MCF 10A (cell line): ENCODE measurements at regions not wholly inside any gene's neighbourhood (a gene's known extent, or its start where the extent isn't known, plus 50 kb on each side); places are given as distances from the start of the nearest gene placed in this dataset.

ENCODE experiments used
- BruUV-seq: library from RNA; stranded (reverse); fragments of 400-500 nt; replicated peaks from 2 replicates; lab custom pipeline; 2021; lab: Mats Ljungman, UMichigan
- CTCF ChIA-PET: fragments of 300-600 bp; sonication (Branson Sonifier 250); formaldehyde crosslinking; extraction: SDS; loops from one replicate; lab custom pipeline; 2021; ENCODE audit warnings: antibody characterized with exemption, inconsistent platforms; lab: Yijun Ruan, JAX
- POLR2A ChIA-PET: fragments of 300-600, 350-650 bp; sonication (Branson Sonifier 250); formaldehyde crosslinking; extraction: SDS; loops from one replicate; lab custom pipeline; 2020; ENCODE audit warnings: antibody characterized with exemption, inconsistent platforms; lab: Yijun Ruan, JAX
- DNase-seq: peaks from one replicate; pipeline ENCODE4 v3.0.0-alpha.2; 2018; ENCODE audit not compliant: unreplicated experiment
- H3K27ac Mint-ChIP-seq: one replicate; pipeline ENCODE4 v1.8.0; 2022; ENCODE audit warnings: mild to moderate bottlenecking, low read depth, mixed read lengths; ENCODE audit not compliant: unreplicated experiment
- H3K27me3 Mint-ChIP-seq: one replicate; pipeline ENCODE4 v1.8.0; 2022; ENCODE audit warnings: mixed read lengths; ENCODE audit not compliant: insufficient read depth, unreplicated experiment
- H3K36me3 Mint-ChIP-seq: one replicate; pipeline ENCODE4 v1.8.0; 2022; ENCODE audit warnings: mild to moderate bottlenecking, moderate library complexity, mixed read lengths; ENCODE audit not compliant: insufficient read depth, unreplicated experiment
- H3K4me1 Mint-ChIP-seq: one replicate; pipeline ENCODE4 v1.8.0; 2022; ENCODE audit warnings: mixed read lengths; ENCODE audit not compliant: insufficient read depth, unreplicated experiment
- H3K4me3 Mint-ChIP-seq: one replicate; pipeline ENCODE4 v1.8.0; 2022; ENCODE audit warnings: mild to moderate bottlenecking, moderate library complexity, mixed read lengths; ENCODE audit not compliant: unreplicated experiment
- H3K9me3 Mint-ChIP-seq: one replicate; pipeline ENCODE4 v1.8.0; 2022; ENCODE audit warnings: mixed read lengths; ENCODE audit not compliant: unreplicated experiment
- CTCF ChIP-seq: fragments of 200-600 bp; IDR thresholded peaks from one replicate; pipeline ENCODE4 v1.8.0; 2022; ENCODE audit warnings: antibody characterized with exemption, mild to moderate bottlenecking; ENCODE audit not compliant: unreplicated experiment
- intact Hi-C: fragments of 100-400 bp; cut with micrococcal nuclease; formaldehyde crosslinking; loops from 2 replicates; pipeline ENCODE4 v1.14.1; 2022

DNA sequence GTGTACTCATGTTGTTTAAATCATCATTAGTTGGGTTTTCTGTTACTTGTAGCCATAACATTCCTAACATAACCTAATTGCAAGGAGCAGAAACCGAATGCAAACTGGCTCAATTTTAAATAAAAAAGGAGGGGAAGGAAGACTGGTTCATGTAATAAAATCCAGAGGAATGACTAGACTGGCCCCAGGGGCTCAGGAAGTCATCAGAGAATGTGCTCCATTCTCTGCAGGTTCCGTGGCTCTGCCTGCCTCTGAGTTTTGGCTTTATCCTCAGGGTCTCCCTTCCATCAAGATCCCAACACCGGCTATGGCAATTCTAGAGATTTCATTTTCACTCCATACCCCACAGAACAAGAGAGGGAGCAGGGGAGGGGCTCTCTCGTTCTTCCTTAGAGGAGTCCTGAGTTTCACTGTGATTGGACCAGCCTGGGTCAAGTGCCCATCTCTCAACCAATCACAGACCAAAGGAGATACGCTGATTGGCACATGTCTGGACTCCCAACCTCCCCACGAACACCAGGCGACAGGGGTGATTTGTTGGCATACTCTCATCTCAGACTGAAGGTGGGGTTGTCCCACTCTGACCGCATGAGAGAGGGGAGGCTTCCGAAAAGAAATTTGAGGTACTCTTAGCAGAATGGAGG, 64.8 kb downstream of the NPPC start:
- intact Hi-C loops, result no loop called here
- H3K27me3 Mint-ChIP-seq, result no peaks in the 10 kb centered on the region
- no peaks in the 10 kb centered on the region for H3K36me3 Mint-ChIP-seq
- no peak overlapping the region for H3K27ac Mint-ChIP-seq
- no peak for DNase-seq
- H3K9me3 Mint-ChIP-seq, result no peaks in the 10 kb centered on the region
- ChIA-PET POLR2A (no interaction called here), CTCF (no interaction called here)
- no peak overlapping the region for H3K4me3 Mint-ChIP-seq
- BruUV-seq, result no TSS peak
- no peak for TF ChIP-seq CTCF
- H3K4me1 Mint-ChIP-seq, result no peaks in the 10 kb centered on the region
